ENCODE measurements at regions not wholly inside any gene's neighbourhood (a gene's known extent, or its start where the extent isn't known, plus 50 kb on each side); places are given as distances from the start of the nearest gene placed in this dataset.
"Not testable (repeated sequence)": the region's sequence is repeated elsewhere in the genome, so short reads cannot be mapped to it uniquely, and the experiment has no call there.

DNA sequence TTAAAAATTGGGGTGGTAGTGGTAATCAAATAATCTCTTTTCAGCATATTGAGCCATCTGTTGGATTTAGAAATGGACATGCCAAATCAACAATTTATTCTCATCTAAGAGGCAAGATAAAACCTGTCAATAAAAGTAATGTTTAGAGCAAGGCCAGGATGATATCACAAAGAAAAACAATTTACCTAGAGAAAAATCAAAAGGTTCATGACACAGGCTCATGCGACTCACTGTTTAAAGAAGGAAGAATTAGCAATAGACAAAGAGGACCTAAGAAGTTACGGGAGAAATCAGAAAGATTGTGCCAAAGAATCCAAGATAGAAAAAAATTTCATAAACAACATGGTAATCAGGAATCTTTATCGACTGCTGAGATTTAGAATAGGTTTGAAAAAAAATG lies 868.5 kb upstream of the GBE1 start:
- WGBS, 2 donors: 84 to 95% methylated on average over 3 of the region's 3 CpGs
- ATAC-seq (ENCODE audit: low FRiP score in 2 of 2): no peak
- H3K36me3 ChIP-seq: no peaks in the 10 kb centered on the region

DNA sequence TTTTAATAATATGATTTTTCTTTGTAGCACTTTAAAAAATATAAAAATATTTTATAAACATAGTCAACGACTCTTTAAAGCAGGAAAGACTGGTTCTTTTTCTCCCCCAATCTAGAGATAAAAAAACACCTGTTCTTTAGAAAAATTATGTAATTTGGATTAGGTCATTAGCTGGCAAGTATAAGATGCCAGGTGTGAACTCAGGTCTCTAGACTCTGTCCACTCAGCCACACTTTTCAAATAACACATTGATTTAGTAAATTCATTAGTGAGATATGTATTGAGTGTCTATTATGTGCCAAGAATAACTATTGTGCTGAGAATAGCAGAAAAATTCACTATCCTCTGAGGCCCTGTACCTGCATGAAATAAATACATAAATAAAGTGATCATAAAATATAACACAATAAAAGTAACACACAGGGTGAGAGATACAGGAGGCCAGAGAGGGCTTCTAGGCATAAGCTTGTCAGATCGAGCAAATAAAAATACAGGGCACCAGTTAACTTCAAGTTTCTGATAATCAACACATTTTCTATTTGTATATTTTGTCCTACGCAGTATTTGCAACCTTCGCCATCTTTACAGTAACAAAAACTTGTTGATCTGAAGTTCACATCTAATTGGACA lies 867.1 kb upstream of the GBE1 start:
- TF ChIP-seq EP300 (IDR thresholded peaks at IDR 0.05) (no peak), POLR2AphosphoS5 (IDR thresholded peaks at IDR 0.05) (no peak)
- TF ChIP-seq, protein P1, sequence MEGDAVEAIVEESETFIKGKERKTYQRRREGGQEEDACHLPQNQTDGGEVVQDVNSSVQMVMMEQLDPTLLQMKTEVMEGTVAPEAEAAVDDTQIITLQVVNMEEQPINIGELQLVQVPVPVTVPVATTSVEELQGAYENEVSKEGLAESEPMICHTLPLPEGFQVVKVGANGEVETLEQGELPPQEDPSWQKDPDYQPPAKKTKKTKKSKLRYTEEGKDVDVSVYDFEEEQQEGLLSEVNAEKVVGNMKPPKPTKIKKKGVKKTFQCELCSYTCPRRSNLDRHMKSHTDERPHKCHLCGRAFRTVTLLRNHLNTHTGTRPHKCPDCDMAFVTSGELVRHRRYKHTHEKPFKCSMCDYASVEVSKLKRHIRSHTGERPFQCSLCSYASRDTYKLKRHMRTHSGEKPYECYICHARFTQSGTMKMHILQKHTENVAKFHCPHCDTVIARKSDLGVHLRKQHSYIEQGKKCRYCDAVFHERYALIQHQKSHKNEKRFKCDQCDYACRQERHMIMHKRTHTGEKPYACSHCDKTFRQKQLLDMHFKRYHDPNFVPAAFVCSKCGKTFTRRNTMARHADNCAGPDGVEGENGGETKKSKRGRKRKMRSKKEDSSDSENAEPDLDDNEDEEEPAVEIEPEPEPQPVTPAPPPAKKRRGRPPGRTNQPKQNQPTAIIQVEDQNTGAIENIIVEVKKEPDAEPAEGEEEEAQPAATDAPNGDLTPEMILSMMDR (IDR thresholded peaks at IDR 0.05): no peak
- ATAC-seq (ENCODE audit: low FRiP score in 2 of 2): no peak

More for the DNA sequence above, 868.5 kb upstream of the GBE1 start:
- no peaks in the 10 kb centered on the region for H3K9me3 ChIP-seq
- TF ChIP-seq, protein P1 (IDR thresholded peaks at IDR 0.05): no peak
- TF ChIP-seq EP300 (IDR thresholded peaks at IDR 0.05): no peak
- no peak for TF ChIP-seq POLR2A (IDR thresholded peaks at IDR 0.05)
- no peak for TF ChIP-seq POLR2AphosphoS5 (IDR thresholded peaks at IDR 0.05)
- H3K4me1 ChIP-seq: no peaks in the 10 kb centered on the region
- no peak overlapping the region for H3K27ac ChIP-seq
- no peaks in the 10 kb centered on the region for H3K27me3 ChIP-seq
- no peak overlapping the region for H3K4me3 ChIP-seq
- DNase-seq: no peak

DNA sequence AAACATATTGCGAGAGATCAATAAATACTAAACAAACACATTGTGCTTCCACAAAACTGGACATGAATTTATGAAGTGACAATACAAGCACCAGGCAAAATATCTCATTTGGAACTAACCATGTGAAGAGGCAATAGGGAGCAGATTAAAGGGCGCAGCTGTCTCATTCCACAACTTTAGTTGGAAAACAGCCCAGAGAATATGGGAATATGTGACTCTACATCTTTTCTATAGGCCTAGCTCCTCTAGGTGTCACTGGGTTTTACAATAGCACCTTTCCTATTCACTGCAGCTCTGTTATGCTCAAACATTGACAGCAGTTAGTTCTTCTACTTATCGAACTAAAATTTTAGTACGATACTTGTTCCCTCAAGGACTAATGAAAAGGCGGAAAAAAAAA lies 866.3 kb upstream of the GBE1 start:
- H3K27ac ChIP-seq: no peak overlapping the region
- H3K4me3 ChIP-seq: no peak overlapping the region
- H3K27me3 ChIP-seq: no peaks in the 10 kb centered on the region
- no peaks in the 10 kb centered on the region for H3K36me3 ChIP-seq
- ATAC-seq (ENCODE audit: low FRiP score in 2 of 2) (no peak), DNase-seq (no peak)
- no peak for TF ChIP-seq POLR2AphosphoS5 (IDR thresholded peaks at IDR 0.05)
- TF ChIP-seq, protein P1 (IDR thresholded peaks at IDR 0.05): no peak
- 70 to 82% methylated on average over 5 of the region's 5 CpGs for WGBS, 2 donors
- no peaks in the 10 kb centered on the region for H3K9me3 ChIP-seq
- no peaks in the 10 kb centered on the region for H3K4me1 ChIP-seq

More for the DNA sequence above, 867.1 kb upstream of the GBE1 start:
- Histone ChIP-seq H3K4me3 (no peak overlapping the region), H3K36me3 (no peaks in the 10 kb centered on the region), H3K4me1 (no peaks in the 10 kb centered on the region), H3K27me3 (no peaks in the 10 kb centered on the region), H3K27ac (no peak overlapping the region), H3K9me3 (no peaks in the 10 kb centered on the region)
- 77 to 82% methylated on average over 4 of the region's 4 CpGs for WGBS, 2 donors
- no peak for DNase-seq

DNA sequence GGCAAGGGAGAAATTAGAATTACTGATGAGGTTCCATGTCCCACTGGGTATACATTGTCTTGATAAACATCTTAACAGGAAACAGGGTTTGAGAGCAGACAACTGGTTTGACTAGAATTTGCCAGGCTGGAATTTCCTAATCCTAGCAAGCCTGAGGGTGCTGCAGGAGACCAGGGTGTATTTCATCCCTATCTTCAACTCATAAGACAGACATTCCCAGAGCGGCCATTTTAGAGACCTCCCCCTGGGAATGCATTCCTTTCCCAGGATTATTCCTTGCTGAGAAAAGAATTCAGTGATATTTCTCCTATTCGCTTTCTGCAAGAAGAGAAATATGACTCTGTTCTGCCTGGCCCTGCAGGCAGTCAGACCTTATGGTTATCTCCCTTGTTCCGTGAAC lies 859.3 kb upstream of the GBE1 start:
- 86 to 90% methylated on average over 3 of the region's 3 CpGs for WGBS, 2 donors
- H3K36me3 ChIP-seq; H3K4me1 ChIP-seq; H3K27ac ChIP-seq; DNase-seq; ATAC-seq (ENCODE audit: low FRiP score in 2 of 2); H3K27me3 ChIP-seq; H3K4me3 ChIP-seq; H3K9me3 ChIP-seq: not testable (repeated sequence)

DNA sequence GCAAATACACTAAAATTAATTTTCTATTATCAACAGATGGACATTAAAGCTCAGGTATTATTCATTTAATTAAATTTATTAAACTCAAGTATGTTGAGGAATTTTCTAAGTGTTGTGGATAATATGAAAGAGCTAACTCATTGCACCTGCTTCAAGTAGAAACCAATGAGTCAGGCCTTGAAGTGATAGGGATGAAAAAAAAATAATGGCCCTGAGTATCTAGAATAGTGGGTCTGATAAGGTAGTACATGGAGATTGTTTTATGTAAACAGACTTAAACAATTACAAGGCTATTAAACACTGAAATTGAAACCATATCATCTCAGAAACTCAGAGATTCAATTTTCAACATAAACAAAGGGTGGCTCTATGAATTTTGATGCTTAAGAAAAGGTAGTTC lies 857.1 kb upstream of the GBE1 start:
- H3K9me3 ChIP-seq: peaks cover 0 to 9% (median 4%) of the 10 kb centered on the region in 4 donors
- TF ChIP-seq POLR2A (IDR thresholded peaks at IDR 0.05) (no peak), POLR2AphosphoS5 (IDR thresholded peaks at IDR 0.05) (no peak), EP300 (IDR thresholded peaks at IDR 0.05) (no peak)
- TF ChIP-seq, protein P1 (IDR thresholded peaks at IDR 0.05): no peak
- H3K27me3 ChIP-seq: no peaks in the 10 kb centered on the region
- no peak for DNase-seq
- H3K36me3 ChIP-seq: no peaks in the 10 kb centered on the region
- no peaks in the 10 kb centered on the region for H3K4me1 ChIP-seq
- no peak for ATAC-seq (ENCODE audit: low FRiP score in 2 of 2)
- H3K27ac ChIP-seq: no peak overlapping the region
- no peak overlapping the region for H3K4me3 ChIP-seq

Data from upper lobe of left lung (tissue), 6 donors.